ENCODE measurements at regions not wholly inside any gene's neighbourhood (a gene's known extent, or its start where the extent isn't known, plus 50 kb on each side); places are given as distances from the start of the nearest gene placed in this dataset.
A peak's percentile ranks its signal among the peaks of the same experiment; 100 is the strongest.
"Not testable (repeated sequence)": the region's sequence is repeated elsewhere in the genome, so short reads cannot be mapped to it uniquely, and the experiment has no call there.

DNA sequence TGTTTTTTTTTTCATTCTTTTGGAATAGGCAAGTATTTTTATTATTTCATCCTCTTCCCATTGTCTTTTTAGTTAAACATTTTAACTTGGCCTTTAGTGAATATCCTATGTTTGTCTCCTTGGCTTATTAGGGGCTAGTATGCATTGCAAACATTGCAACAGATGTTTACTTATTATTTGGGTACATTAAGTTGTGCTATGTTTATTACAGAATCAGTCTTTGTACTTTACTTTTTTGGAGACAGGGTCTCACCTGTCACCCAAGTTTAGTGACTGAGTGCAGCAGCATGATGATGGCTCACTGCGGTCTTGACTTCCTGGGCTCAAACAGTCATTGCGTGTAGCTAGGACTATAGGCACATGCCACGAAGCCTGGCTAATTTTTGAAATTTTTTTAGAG, 51.1 kb upstream of the NUDT6 start:
- no peak for DNase-seq

DNA sequence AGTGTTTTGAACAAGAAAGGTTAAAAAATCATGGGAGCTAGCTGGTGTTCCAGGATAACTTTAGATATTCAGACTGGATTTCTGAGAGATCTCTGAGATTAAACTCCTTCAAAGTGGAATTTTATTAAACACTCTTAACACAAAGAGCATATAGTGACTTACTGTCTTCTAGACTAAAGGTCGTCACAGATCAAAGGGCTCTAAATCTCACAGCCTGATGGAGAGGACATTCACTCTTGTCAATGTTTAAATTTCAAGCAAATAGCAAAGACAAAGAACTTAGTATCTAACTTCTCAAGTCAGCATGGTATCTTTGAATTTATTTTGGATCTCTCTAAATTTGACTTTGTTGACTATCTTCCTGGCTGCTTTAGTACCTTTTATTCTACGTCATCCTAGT, 53.7 kb upstream of the NUDT6 start:
- DNase-seq, result no peak

GRCh38 chr4:122977103-122977502, 54.7 kb upstream of the NUDT6 start:
- DNase-seq, result no peak

DNA sequence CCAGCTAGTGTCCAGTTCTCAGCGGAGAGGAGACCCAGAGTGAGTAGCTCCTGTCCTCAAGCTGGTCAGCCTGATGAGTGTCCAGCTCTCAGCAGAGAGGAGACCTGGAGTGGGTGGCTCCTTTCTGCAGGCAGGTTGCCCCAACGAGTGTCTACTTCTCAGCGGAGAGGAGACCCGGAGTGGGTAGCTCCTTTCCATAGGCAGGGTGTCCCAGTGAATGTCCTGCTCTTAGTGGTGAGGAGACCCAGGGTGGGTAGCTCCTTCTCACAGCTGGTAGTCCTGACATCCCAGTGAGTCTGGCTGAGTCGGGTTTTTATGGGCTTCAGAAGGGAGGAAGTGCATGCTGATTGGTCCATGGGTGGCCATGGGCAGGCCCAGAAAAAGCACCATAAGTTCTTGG, 55.7 kb upstream of the NUDT6 start:
- no peak for DNase-seq

DNA sequence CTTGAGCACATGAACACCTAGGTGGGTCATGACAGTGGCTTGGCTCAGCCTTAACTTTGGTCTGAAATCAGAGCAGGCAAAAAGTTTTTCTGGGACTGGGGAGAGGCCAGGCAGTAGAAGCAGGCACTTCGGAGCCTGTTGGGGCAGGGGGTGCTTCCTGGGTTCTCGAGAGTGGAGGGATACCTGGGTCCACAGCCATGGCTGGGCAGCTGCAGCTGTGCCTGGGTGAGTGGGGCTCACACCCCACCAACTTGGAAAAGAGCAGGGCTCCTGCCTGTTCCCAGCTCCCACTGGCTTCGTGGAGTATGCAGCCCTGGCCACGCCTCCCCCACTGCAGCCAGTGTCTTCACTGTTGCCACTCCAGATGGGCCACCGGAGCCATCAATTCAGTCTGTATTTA, 56.4 kb upstream of the NUDT6 start:
- DNase-seq, result no peak

GRCh38 chr4:122980860-122981259, 58.5 kb upstream of the NUDT6 start:
- DNase-seq, result no peak

- DNase-seq, result no peak
These were observed 66.3 kb upstream of the NUDT6 start for GRCh38 chr4:122988696-122989095.

DNA sequence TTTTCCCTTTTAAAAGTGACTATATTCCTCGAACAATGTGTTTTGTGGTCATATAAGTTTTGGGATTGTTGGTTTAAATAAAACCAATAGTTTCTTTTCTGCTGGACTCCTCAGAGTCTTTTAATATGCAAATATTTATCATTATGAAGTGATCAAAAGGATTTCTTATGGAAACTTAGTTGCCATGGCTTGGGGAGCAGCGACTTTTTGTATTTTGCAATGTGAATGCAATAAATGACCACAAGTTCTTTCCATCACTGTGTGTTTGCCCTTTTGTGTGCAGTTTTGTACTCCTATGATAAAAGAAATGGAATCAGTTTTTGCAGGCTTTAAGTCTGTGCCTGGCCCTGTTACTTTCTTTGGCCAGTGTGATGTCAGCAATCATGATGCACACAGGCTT, 68.5 kb upstream of the NUDT6 start:
- DNase-seq, result no peak

DNA sequence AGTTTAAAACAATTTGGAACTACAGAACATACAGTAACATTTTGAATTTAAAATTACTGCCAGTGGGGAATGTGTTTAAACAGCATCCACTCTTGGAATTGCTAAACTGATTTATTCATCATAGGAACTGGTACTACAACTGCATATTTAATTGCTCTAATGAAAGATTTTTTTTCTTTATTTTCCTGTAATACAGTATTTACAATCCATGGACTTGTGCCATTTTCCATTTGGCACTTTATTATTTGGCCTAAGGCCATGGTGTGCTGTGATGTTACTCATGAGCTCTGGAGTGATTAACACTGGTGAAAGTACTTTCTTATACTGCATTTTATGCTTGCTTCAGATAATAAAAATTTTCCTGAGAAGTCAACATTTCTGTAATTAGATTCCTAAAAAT, 69.7 kb upstream of the NUDT6 start:
- no peak for DNase-seq

- DNase-seq, result no peak
These were observed 70.2 kb upstream of the NUDT6 start for GRCh38 chr4:122992641-122993040.

GRCh38 chr4:122996350-122996749, 74.0 kb upstream of the NUDT6 start:
- no peak for DNase-seq

DNA sequence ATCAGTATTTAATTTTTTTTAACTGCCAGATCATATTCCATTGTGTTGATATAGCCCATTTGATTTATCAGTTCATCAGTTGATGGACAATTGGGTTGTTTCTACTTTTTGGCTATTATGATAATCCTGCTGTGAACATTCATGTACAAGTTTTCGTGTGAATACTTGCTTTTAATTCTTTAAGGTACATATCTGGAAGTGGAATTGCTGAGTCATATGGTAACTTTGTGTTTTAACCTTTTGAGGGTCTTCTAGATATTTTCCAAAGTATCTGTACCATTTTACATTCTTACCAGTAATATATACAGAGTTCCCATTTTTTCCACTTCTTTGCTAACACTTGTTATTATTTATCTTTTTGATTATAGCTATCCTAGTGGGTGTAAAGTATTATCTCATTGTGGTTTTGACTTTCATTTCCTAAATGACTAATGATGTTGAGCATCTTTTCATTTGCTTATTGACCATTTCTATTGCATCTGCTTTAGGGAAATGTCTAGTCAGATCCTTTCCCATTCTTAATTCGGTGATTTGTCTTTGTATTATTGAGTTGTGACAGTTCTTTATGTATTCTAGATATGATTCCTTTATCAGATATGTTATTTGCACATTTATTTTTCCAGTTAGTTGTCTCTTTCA, 75.2 kb upstream of the NUDT6 start:
- no peak for DNase-seq

DNA sequence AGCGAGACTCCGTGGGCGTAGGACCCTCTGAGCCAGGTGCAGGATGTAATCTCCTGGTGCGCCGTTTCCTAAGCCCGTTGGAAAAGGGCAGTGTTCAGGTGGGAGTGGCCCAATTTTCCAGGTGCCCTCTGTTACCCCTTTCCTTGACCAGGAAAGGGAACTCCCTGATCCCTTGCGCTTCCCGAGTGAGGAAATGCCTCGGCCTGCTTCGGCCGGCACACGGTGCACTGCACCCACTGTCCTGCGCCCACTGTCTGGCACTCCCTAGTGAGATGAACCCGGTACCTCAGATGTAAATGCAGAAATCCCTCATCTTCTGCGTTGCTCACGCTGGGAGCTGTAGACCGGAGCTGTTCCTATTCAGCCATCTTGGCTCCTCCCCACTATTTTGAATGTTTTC, 81.7 kb upstream of the NUDT6 start:
- DNase-seq, result not testable (repeated sequence)

- not testable (repeated sequence) for DNase-seq
These were observed 82.7 kb upstream of the NUDT6 start for GRCh38 chr4:123005126-123005525.

DNA sequence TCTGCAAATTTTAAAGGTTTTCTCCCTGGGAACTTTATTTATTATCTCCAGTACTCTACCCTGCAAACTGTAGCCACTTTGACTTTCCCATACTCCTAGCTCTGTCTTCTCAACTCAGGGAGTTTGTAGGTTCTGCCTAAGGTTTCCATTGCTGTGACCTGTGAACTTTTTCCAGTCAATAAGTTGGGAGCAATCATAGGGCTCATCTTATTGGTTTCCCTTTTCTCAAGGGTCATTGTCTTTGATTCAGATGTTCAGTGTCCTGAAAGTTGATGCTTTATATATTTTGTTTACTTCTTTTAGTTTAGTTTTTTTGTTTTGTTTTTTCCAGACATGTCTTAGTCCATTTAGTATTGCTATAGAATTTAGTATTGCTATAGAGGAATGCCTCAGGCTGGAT, 85.3 kb upstream of the NUDT6 start:
- no peak for DNase-seq

DNA sequence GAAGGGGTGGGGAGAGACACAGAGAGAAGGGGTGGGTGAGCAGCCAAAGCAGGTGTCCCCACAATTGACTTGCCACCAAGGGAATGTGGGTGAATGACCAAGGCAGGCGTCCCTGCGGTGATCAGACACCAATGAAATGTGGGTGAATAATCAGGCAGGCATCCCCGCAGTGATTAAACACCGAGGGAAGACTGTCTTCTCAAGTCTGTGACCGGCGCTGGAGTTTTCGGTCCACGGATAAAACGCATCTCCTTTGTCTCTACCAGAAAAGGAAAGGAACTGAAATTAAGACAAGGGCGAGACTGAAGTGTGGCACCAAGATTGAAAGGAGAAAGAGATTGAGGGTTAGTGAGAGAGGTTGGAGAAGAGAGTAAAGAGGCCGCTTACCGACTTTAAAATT, 90.0 kb upstream of the NUDT6 start:
- DNase-seq, result not testable (repeated sequence)

GRCh38 chr4:123014038-123014437, 91.6 kb upstream of the NUDT6 start:
- DNase-seq, result no peak

GRCh38 chr4:123017078-123017477, 94.7 kb upstream of the NUDT6 start:
- DNase-seq, result no peak

GRCh38 chr4:123017636-123018395, 95.4 kb upstream of the NUDT6 start:
- peak; percentile 3 to 59 for DNase-seq

DNA sequence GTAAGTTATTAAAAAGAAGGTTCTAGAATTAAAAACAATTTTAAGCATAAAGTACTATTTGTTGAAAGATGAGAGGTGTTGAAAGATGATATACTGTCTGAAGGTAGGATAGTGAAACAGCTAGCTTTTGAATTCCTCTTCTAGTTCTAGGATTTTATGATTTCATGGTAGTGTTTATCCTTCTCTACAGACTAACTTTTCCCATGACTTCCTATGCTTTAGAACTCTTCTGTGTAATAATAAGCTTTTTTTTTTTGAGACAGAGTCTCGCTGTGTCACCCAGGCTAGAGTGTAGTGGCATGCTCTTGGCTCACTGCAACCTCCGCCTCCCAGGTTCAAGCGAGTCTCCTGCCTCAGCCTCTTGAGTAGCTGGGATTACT, 96.0 kb upstream of the NUDT6 start:
- DNase-seq, result no peak

GRCh38 chr4:123020285-123020684, 97.9 kb upstream of the NUDT6 start:
- no peak for DNase-seq

GRCh38 chr4:123023647-123024046, 101.2 kb upstream of the NUDT6 start:
- DNase-seq, result no peak

DNA sequence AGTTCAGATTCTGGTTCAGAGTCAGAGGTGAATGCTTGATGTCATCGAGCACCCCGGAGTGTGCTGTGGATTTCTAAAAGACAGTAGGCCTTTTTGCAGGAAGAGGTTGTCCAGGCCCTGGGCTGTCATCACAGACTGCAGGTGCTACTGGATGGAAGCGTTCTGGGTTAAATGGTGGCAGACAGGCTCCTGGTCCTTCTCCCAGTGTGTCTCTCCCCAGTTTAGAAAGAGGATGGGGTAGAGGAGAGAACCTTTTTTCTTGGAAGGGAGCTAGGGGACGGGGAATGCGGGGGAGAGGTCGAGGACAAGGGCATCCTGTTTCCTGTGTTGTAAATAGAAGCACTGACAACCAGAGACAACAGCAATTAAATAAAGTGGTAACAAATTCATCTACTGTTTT, 102.3 kb upstream of the NUDT6 start:
- no peak for DNase-seq

DNA sequence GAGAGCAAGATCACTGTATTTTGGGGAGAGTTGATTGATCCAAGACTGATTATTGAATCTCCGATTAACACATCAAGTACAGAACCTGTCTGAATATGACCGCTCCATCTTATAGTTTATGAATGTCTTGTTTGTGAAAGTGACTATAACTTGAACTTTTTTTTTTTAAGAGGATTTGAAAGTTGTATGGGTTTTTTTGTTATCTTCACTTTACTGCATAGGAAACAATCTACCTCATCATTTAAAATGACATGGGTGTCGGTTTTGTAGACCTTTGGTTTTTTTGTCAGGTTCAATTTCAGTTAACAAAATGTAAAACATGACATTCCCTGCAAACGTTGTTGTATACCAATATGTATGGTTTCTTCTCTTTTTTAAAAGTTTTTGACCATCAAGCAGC, 103.0 kb upstream of the NUDT6 start:
- DNase-seq, result no peak

- DNase-seq, result peak; percentile 7 to 9
These were observed 103.6 kb upstream of the NUDT6 start for GRCh38 chr4:123026015-123026414.

Data from SW 1271 (cell line).